CD1c-positive myeloid dendritic cell (primary cell): ENCODE measurements at regions not wholly inside any gene's neighbourhood (a gene's known extent, or its start where the extent isn't known, plus 50 kb on each side); places are given as distances from the start of the nearest gene placed in this dataset.
"Not testable (repeated sequence)": the region's sequence is repeated elsewhere in the genome, so short reads cannot be mapped to it uniquely, and the experiment has no call there.

Experiments
- DNase-seq: peaks from one replicate; pipeline ENCODE4 v3.0.0-alpha.2; 2016; ENCODE audit errors: extremely low spot score

GRCh38 chr2:13532781-13533523 is 816.2 kb downstream of the TRIB2 start:
- not testable (repeated sequence) for DNase-seq

DNA sequence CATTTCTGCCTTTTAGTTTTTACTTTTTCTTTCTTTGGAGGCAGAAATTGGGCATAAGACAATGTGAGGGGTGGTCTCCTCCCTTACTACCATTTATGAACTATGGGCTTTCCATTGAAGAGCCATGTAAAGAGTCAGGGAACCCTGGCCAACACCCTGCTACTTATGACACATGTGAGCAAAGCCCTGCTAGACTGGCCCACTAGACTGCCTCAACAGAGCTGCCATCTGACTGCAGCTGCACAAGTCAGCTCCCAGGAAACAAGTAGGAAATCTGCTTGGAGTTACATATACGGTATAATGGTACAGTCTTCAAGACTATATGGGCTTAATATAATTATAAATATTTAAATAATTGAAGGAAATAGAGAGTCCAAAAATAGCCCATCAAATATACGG is 816.8 kb downstream of the TRIB2 start:
- no peak for DNase-seq

- no peak for DNase-seq
Measured at GRCh38 chr2:13536941-13537340, 820.2 kb downstream of the TRIB2 start.

DNA sequence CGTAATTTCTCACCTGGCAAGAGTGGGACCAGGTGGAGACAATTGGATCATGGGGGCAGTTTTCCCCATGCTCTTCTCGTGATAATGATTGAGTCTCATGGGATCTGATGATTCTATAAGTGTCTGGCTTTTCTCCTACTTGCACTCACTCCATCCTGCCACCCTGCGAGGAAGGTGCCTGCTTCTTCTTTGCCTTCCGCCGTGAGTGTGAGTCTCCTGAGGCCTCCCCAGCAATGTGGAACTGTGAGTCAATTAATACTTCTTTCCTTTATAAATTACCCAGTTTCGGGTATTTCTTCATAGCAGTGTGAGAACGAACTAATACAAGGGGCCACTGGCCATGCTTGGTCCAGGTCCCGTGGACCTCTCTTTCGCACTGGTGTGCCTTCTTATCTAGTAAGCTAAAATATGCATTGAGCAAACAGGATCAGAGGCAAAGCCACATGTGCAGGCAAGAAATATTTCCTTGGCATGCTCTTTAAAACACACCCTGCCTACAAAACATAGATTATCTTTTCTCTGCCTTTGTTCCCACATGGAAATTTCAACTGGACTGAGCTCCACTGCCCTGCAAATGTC is 821.1 kb downstream of the TRIB2 start:
- no peak for DNase-seq

DNA sequence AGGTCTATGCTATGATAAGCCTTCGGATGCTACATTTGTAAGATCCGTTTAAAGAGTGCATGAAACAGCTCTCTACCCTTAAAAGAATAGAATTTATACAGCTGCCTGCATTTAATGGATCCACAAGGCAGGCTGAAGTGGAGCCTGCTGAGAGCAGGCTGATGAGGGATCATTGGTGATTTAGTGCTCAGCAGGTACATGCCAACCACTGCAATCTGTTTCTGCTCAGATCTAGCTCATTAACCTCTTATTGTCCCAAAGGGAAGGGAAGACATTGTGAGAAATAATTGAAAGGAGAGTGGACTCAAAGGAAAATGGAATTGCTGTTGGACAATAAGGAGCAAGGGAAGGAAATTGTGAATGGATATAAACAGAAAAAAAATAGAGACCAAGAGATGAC is 822.6 kb downstream of the TRIB2 start:
- no peak for DNase-seq

DNA sequence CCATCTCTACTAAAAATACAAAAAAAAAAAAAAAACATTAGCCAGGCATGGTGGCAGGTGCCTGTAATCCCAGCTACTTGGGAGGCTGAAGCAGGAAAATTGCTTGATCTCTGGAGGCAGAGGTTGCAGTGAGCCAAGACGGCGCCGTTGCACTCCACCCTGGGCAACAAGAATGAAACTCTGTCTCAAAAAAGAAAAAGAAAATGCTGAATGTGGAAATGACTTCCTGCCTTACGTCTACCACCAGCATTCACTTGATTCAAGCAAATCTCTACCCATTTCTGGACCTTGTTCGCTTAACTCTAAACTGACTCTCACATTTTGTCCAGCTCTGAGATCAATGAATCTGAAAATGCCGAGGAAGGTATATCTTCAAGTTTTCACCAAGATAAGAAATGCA is 825.3 kb downstream of the TRIB2 start:
- no peak for DNase-seq

DNA sequence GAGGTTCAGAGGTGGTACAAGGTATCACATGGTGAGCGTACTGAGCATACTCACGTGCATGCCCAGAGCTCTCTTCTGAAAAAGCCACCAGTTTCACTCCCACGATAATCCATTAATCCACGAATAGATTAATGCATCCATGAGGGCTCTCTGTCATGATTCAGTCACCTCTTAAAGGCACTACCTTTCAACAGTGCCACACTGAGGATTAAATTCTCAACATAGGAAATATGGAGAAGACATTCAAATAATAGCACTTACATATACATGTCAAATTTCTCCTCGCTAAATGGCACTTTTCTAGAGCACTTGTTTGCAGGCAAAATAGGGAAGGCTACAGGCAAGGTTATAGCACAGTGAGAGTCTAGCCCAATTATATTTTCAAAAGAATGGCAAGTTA is 825.9 kb downstream of the TRIB2 start:
- DNase-seq: no peak

- no peak for DNase-seq
Measured at GRCh38 chr2:13543550-13543949, 826.8 kb downstream of the TRIB2 start.

DNA sequence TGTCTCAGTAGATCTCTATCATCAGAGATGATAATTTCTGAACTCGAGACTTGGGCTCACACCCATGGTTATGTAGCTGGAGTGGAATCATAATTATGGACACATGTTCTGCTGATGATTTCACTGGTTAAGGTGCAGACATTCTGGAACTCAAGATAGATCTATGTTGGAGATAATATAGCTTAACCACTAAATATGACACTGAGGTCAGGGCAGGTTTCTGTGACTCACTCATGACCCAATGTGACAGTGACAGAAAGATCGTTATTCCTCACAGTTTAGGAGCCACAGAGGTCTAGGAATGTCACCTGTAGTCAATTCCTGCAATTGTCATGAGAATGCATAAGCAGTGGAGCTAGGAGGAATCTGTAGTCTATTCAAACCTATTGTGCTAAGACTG is 828.6 kb downstream of the TRIB2 start:
- DNase-seq: no peak

DNA sequence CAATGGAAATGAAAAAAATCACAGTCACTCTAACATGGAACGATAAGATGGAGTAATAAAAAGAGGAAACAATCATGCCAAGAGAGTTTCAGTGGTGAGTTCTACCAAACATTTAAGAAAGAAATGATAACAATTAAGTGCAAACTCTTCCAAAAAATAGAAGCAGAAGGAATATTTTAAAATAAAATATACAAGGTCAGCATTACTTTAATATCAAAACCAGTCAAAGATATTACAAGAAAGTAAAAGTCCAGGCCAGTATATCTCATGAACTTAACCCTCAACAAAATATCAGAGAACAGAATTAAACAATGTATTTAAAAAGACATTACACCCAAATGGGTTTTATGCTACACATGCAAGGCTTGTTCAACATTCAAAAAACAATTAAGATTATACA is 829.4 kb downstream of the TRIB2 start:
- no peak for DNase-seq

DNA sequence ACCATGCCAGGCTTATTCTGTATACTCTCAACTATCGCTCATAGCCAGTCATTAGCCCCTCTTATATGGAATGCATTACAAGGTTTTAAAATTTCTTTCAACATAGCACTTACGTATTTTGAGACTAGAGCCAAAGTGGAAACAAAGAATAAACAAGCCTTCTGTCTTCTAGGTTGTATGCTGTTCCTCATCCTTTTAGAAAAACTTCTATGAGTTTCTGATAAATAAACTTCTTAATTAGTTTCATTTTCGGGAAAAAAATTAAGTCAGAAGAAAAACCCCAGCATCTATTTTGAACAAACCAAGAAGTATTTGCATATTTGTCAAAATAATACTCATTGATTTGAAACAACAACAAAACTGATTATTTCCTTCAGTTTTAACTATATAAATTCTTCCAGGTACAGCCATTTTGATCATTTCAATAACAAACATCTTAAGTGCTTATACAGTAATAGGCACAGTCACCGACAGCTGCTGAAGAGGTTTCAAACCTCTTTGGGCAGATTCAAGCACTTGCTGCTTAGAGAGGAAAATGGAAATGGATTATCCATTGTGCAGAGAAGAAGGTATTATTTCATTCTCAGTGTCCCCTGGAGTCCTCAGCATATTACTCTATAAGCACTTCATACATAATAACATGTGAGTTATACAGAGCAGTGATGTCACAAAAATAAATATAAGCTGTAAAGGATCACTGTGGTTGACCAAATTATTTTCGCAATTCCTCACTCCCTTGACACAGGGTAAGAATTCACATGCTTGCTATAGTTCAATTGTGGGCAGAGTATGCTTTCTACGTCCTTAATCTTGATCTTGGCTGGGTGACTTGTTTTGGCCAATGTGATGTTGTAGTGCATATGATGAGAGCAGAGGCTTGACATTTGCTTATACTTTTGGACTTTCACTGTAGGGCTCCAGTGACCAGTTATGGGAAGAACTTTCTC is 833.8 kb downstream of the TRIB2 start:
- no peak for DNase-seq

DNA sequence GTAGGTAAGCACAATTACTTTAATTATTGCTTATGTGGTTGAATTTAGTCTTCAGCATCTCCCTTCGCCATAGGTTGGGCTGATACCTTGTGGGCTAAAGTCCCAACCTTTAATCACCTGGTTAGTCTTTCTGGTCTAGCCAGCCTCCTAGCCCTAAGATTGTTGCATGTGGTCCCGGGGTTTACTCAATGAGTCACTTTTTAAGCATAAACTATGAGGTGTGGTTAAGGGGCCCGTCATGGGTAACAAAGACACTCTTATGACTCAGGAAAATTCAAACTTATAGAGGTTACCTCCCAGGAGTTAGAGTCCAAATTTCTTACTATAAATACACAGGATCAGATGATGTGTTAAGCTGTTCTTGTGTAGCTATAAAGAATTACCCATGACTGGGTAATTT is 841.6 kb downstream of the TRIB2 start:
- no peak for DNase-seq

GRCh38 chr2:13560322-13560721 is 843.6 kb downstream of the TRIB2 start:
- no peak for DNase-seq

- DNase-seq: no peak
Measured at GRCh38 chr2:13572466-13572865, 855.7 kb downstream of the TRIB2 start.

DNA sequence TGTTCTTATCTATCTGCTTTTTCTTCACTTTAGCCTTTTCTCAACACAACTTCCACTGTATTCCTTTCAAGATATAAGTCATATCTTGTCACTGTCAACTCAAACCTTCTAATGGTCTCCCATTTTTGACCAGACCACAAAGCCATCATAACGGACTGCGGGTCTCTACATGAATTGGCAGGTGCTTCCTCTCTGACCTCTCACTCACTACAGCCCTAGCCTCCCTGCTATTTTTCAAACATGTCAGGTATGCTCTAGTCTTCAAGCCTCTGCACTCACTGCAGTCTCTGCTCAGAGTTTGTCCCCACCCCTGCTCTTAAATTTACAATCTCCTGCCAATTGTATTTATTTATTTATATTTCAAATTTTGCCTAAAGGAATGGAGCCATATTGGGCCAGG is 858.1 kb downstream of the TRIB2 start:
- no peak for DNase-seq

- no peak for DNase-seq
Measured at GRCh38 chr2:13576406-13577036, 859.8 kb downstream of the TRIB2 start.

GRCh38 chr2:13578547-13578946 is 861.8 kb downstream of the TRIB2 start:
- no peak for DNase-seq

DNA sequence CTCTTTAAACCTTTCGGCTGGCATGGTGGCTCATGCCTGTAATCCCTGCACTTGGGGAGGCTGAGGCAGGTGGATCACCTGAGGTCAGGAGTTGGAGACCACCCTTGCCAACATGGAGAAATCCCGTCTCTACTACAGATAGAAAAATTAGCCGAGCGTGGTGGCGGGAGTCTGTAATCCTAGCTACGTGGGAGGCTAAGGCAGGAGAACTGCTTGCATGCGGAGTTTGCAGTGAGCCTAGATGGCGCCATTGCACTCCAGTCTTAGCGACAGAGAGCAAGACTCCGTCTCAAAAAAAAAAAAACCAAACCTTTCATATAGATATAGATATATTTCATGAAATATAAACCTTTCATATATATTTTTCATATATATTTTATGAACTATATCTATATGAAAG is 864.7 kb downstream of the TRIB2 start:
- DNase-seq: no peak

DNA sequence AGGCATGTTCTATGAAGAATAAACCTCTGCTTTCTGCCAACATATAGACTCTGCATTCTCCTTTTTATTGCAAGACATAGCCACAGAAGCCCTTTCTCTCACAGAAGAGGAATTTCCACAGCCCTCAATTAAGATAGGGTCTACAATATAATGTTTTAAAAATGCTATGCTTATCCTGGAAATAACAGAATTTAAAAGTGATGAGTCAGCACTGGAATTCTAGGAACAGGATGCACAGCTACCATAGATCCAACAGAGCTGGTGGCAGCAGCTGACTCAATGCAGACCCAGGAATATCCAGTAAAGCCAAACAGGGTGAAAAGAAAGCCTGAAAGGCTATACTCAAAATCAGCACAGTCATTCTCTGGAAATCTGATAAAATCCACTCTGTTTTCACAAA is 866.9 kb downstream of the TRIB2 start:
- no peak for DNase-seq

DNA sequence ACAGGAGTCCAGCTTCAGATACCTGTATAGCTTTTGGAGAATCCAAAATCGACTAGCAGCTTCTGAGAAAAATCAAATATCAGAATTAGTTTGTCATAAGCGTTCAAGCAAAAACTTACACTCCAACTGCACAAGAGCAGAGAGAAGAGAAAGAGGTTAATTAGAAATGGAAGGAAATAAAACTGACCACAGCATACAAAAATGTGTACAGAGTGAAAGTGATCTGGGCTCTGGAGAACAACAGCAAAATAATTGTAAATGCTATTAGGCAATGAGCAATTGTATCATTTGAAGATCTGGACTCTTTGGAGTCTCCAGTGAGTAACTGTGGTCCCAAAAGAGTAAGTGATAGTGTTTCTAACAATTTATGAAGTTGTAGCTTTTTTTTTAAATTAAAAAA is 867.3 kb downstream of the TRIB2 start:
- no peak for DNase-seq

- DNase-seq: no peak
Measured at GRCh38 chr2:13585732-13586131, 869.0 kb downstream of the TRIB2 start.

DNA sequence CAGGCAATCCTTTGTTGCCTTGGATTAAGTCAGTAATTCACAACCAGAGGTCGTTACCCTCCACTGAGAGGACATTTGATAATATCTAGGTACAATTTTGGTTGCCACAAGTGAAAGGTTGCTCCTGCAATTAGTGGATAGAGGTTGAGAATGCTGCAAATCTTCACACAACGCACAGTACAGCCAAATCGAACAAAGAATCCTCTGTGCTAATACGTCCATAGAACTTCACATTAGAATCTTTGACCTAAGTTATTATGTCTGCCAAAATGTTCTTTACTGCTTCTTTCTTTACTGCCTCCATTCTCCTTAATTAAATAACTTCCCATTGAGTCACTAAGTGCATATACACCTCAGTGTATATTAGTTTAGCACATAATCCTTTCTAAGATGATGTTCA is 879.5 kb downstream of the TRIB2 start:
- DNase-seq: no peak
